Kidney capillary endothelial cell (primary cell): ENCODE measurements at regions not wholly inside any gene's neighbourhood (a gene's known extent, or its start where the extent isn't known, plus 50 kb on each side); places are given as distances from the start of the nearest gene placed in this dataset.

Experiments
- DNase-seq: peaks from one replicate; pipeline ENCODE4 v3.0.0-alpha.2; 2018; ENCODE audit warnings: low spot score

GRCh38 chr10:75347186-75347585 lies 54.4 kb downstream of the ZNF503 start:
- no peak for DNase-seq

- DNase-seq, result no peak
Measured at GRCh38 chr10:75345738-75346137, 55.8 kb downstream of the ZNF503 start.

- no peak for DNase-seq
Measured at GRCh38 chr10:75344170-75344569, 57.4 kb downstream of the ZNF503 start.

GRCh38 chr10:75342397-75342796 lies 59.2 kb downstream of the ZNF503 start:
- no peak for DNase-seq

GRCh38 chr10:75335983-75336382 lies 65.6 kb downstream of the ZNF503 start:
- DNase-seq, result no peak

- no peak for DNase-seq
Measured at GRCh38 chr10:75335191-75335590, 66.4 kb downstream of the ZNF503 start.

- DNase-seq, result no peak
Measured at GRCh38 chr10:75334720-75335119, 66.8 kb downstream of the ZNF503 start.

- DNase-seq, result no peak
Measured at GRCh38 chr10:75332081-75332480, 69.5 kb downstream of the ZNF503 start.

GRCh38 chr10:75331081-75331480 lies 70.5 kb downstream of the ZNF503 start:
- no peak for DNase-seq

- no peak for DNase-seq
Measured at GRCh38 chr10:75329190-75329745, 72.3 kb downstream of the ZNF503 start.

GRCh38 chr10:75326306-75326705 lies 75.3 kb downstream of the ZNF503 start:
- DNase-seq, result no peak

GRCh38 chr10:75319274-75319673 lies 82.3 kb downstream of the ZNF503 start:
- no peak for DNase-seq

- no peak for DNase-seq
Measured at GRCh38 chr10:75314570-75314969, 78.8 kb upstream of the COMTD1 start.

GRCh38 chr10:75312440-75312839 lies 76.7 kb upstream of the COMTD1 start:
- no peak for DNase-seq

GRCh38 chr10:75305675-75306074 lies 69.9 kb upstream of the COMTD1 start:
- DNase-seq, result no peak

GRCh38 chr10:75304741-75305390 lies 69.1 kb upstream of the COMTD1 start:
- no peak for DNase-seq

GRCh38 chr10:75304313-75304712 lies 68.6 kb upstream of the COMTD1 start:
- no peak for DNase-seq

- DNase-seq, result no peak
Measured at GRCh38 chr10:75303045-75303777, 67.5 kb upstream of the COMTD1 start.

GRCh38 chr10:75302029-75302428 lies 66.3 kb upstream of the COMTD1 start:
- DNase-seq, result no peak

- no peak for DNase-seq
Measured at GRCh38 chr10:75297021-75297599, 61.4 kb upstream of the COMTD1 start.

- peak; percentile 67 for DNase-seq
Measured at GRCh38 chr10:75295868-75296441, 60.2 kb upstream of the COMTD1 start.

- DNase-seq, result peak; percentile 89
Measured at GRCh38 chr10:75294866-75295701, 59.3 kb upstream of the COMTD1 start.
